RPMI7951 (cell line): ENCODE measurements at regions not wholly inside any gene's neighbourhood (a gene's known extent, or its start where the extent isn't known, plus 50 kb on each side); places are given as distances from the start of the nearest gene placed in this dataset.
A peak's percentile ranks its signal among the peaks of the same experiment; 100 is the strongest.

Experiments used
- DNase-seq: peaks from one replicate; pipeline ENCODE4 v3.0.0-alpha.2; 2012; ENCODE audit warnings: low read depth

DNA sequence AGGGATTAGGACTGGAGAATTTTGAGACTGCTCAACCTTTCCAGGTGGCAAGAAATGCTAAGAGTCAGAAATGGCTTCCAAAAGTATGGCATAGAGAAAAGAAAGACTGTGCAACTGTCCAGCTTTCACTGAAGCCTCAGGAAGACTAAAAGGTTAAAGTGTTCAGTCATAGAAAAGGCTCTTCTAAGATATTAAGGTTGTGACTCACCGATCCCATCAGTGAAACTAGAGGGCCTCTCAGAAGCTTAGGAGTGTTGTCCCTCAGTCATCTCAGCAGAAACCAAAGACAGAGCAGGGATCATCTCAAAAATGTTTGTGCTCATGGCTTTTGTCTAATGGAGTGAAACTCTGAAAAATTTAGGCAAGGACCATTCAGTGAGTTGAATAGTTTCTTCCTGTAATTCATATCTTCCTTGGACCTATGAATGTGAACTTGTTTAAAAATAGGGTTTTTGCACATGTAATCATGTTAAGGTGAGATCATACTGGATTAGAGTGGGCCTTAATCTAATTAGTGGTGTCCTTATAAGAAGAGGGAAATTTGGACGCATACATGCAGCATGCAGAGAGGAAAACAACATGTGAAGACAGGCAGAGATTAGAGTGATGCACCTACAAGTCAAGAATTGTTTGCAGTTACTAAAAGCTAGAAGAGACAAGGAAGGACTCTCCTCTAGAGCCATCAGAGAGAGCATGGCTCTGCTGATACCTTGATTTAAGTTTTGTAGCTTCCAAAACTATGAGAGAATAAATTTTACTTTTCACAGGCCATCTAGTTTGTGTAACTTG lies 71.3 kb downstream of the RPE65 start:
- peak; percentile 70 for DNase-seq

DNA sequence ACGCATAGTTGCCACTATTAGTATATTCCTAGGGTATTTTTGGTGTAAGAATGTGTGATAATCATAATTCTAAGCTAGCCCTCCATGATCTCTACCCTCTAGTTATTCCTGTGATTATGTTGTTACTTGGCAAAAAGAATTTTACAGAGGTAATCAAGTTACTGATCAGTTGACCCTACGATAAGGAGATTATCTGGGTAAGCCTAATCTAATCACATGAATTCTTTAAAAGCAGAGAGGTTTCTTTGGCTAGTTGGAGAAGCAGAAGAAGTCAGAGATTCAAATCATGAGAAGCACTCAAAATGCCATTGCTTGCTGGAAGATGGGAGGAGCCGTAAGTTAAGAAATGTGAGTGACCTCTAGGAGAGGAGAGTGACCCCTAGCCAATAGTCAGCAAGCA lies 72.7 kb downstream of the RPE65 start:
- DNase-seq = no peak

DNA sequence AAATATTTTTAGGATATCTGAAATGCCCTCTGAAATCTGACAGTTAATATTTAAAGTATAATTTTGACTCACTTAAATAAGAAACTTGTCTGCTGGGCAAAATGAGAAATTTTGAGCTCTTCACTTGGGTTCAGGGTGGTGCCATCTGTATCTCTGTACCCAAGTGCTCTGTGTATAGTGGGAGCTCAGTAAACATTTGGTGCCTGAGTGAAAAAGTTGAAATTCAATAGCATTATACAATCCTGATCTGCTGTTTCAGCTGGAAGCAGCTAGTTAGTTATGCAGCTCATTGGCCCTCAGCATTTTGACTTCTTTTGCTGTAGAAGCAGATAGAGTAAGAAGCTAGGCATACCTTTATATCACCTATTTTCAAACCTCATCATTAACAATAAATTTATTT lies 73.3 kb downstream of the RPE65 start:
- DNase-seq = no peak

DNA sequence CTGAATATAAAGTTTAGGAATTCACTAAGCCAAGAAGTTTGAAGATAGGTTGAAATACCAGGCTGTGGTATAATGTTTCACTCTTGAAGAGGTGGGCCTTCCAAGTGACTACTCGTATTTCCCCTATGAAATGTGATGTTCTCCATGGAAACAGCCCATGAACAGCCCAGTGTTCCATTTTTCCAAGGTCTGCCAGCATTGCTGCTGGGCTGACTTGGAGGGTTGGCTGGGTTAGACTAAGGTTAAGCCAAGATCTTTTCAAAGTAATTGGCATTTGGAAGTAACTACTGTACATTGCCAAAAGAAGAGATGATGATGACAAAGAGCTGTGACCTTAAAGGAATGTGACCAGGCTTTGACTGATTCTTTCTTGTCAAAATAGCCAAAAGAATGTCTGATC lies 73.8 kb downstream of the RPE65 start:
- DNase-seq = peak; percentile 39

DNA sequence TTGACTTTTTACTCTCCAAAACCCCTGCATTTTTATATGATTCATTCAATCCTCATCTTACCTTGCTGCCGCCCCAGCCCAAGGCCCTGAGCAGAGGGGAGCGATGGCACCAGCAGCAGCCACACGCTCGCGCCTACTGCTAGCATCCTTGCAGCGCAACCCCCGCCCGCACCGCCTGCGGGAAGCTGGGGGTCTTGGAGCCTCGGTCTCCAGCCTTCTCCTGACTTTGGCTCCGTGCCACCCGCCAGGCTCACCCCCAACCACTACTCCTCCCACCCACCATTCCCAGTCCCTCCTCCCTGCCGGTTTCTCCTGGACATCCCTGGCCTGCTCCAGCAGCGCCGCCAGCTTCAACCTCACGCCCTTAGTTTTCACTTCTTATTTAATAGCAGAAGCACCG lies 76.6 kb downstream of the RPE65 start:
- DNase-seq = no peak

DNA sequence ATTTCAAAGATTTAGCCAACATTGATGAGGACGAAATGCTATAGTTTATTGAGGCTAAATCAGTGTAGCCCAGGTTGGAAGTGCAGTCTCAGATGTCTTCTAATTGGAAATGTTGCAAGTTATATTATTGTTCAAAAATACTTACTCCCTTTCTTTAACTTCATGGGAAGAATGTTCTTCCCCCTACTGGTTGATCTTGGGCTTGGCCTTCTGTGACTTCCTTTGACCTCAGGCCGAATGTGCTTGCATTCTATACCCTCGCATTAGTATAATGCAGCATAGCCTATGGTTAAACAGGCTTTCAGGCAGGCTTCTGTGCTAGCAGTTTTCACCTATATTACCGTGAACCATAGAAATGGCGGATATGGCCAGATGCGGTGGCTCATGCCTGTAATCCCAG lies 77.3 kb downstream of the RPE65 start:
- DNase-seq = no peak

DNA sequence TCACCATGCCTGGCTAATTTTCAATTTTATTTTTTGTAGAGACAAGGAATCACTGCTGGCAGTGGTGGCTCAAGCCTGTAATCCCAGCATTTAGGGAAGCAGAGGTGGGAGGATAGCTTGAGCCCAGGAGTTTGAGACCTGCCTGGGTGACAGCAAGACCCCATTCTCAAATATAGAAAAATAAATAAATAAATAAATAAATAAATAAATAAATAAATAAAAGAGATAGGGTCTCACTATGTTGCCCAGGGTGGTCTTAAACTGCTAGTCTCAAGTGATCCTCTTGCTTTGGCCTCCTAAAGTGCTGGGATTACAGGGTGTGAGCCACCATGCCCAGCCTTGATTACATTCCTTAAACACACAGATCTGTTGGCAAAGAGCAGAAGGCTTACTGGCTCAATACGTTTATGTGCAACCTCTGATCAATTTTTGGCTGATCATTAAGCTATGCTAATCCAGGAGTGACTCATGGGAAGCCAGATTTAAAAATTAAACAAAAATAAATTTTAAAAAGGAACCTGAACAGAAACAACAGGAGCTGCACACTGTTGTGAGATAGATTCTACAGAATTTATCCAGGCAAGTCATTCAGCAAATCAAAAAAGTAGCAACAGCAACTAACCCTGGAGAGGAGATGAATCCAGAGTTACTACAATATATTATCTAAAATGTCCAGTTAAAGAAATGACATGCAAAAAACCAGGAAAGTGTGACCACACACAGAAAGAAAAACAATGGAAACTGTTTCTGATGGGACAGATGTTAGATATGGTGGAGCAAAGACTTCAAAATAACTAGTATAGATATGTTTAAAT lies 79.4 kb downstream of the RPE65 start:
- DNase-seq = no peak

DNA sequence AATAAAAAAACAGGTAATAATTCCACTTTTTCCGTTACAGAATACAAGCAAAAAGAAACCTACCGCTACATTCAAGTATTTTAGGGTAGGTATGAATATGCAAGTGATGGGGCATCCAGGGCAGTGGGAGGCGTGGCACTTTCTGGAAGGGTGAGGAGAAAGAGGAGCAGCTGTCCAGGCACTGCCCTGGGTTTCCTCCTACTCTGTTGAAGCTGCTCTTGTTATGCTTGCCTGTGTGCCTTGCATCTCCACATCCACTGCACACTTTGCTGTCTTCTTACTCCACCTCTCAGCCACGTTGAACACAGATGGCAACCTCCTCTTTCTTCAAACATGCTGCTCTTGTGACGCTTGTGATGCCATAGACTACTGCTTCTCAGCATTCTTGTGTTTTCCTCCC lies 83.2 kb downstream of the RPE65 start:
- no peak for DNase-seq

DNA sequence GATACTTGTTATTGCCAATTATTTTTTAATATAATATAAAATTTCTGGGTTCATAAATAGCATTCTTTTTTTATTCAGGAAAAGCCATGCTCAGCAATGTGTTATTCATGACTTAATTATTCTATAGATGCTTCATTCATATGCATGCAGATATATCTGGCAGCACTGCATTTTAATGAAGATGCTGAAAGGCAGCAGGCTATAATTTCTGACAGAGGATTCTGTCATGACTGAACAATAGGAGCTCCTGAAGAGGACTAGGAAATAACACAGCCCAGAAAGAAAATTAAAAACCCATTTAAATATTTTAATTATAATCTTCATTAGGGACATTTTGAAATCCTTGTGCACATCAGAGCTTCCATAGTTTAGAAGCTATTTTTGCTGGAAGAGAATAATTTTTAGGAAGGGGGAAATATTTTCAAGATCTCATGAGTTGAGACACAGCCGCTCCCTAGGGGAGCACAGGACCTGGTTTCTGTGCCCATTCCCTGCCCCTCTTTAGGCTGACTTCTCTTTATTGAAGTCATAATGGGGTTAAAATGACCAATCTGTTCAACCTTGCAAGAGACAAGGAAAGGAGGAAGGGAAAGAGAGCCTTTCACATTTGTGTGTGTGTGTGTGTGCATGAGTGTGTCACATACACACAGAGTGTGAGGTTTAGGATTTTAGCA lies 83.9 kb downstream of the RPE65 start:
- no peak for DNase-seq

DNA sequence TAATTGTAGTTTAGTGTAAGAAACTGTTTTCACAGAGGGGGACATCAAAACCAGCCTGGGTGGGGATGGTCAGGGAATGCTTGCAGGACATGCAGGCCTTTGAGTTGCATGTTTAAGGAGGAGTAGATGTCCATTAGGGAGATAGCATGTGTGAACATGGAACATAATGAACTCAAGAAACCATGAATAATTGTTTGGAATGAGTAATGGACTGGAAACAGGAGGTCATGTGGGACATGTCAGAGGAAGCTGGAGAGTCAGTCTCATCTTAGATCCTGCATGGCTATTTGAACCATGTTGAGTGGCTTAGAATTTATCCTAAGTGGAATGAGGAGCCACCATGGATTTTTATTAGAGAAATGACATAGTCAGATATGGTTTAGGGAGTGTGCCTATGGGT lies 86.4 kb downstream of the RPE65 start:
- DNase-seq = peak; percentile 48

DNA sequence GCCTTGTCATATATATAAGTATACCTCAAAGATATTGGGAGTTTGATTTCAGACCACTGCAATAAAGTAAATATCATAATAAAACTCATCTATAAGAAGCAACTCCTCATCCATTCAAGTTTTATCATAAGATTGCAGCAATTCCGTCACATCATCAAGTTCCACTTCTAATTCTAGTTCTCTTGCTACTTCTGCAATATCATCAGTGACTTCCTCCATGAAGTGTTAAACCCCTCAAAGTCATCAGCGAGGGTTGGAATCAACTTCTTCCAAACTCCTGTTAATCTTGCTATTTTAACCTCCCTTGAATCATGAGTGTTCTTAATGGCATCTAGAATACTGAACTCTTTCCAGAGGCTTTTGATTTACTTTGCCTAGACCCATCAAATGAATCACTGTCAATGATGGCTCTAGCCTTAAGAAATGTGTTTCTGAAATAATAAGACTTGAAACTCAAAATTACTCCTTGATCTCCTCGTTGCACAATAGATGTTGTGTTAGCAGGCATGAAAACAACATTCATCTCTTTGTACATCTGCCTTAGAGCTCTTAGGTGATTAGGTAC lies 88.3 kb downstream of the RPE65 start:
- DNase-seq = no peak

DNA sequence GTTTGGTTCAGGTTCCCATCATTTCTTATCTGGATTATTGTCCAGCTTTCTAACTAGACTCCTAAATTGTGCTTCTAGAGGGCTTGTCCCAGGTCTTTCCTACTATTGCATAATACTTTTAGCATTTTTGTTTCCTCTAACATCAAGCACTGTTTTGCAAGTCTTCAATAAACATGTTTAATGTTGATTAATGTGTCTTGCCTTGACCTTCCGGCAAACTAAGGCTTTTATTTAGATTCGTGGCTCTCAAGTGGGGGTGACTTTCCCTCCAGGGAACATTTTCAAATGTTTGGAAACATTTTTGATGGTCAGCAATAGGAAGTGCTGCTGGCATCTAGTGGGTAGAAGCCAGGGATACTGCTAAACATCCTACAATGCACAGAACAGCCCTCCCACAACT lies 90.7 kb downstream of the RPE65 start:
- DNase-seq = peak; percentile 58

DNA sequence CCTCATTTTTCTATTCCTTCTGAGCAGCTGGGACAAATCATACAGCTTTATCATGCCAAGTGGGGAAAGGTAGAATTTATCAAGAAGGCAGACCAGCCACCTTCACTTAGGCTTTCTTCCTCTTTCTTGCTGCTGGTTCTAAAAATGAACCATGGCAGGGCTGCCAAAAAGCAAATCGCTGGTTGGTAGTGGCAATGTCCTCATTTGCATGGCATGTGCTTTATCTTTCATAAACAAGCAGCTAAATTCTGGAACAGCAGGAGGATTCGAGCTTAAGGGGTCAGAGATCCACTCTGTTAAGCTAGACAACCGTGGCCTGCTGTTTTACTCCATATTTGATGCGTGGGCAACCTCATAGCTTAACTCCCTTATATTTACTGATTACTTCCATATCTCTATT lies 91.3 kb downstream of the RPE65 start:
- DNase-seq = no peak

DNA sequence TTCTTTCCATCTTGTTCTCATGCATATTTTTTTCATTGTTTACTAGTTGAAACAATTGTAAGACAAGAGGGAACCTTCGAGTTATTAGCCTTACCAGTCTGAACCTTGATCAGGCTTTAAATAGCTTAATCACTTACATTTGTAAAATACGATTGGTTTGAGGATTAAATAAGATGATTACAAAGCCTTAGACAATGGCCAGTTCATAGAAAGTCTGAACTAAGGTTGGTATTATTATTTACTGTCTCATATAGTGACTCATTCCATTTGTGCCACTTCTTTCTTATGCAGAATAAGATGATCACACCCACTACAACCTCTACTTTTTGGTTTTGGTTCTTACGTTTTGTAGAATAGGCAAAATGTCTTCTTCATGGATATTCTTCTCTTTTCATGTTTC lies 94.1 kb downstream of the RPE65 start:
- DNase-seq = no peak

DNA sequence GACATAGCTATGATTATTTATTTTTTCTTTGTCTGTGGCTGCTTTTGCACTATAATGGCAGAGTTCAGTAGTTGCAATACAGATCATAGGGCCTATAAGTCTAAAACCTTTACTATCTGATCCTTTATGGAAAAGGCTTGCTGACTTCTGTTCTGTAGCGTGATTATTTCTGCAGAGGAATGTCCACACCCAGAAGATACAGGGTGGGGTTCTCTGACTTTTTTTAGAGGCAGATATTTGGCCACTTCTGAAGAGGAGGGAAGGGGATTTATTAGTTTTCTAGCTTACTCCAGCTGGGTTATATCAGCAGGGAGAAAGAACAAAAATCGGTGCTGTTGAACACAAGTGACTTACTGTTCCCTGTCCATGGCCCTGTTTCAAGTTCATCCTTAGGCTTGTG lies 97.6 kb downstream of the RPE65 start:
- DNase-seq = no peak

DNA sequence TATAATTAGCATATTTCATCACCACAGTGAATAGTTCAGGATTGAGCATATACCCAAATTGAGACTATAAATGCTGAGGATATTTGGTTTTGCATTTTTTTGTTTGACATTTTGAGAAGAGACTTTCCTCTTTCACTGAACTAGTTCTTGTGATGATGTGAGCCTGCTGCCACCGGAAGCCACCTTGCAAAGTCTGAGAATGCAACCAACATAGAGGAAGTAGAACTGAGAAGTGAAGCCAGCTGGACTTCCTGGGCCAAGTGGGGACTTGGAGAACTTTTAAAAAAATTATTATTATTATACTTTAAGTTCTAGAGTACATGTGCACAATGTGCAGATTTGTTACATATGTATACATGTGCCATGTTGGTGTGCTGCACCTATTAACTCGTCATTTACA lies 102.3 kb downstream of the RPE65 start:
- DNase-seq = no peak

DNA sequence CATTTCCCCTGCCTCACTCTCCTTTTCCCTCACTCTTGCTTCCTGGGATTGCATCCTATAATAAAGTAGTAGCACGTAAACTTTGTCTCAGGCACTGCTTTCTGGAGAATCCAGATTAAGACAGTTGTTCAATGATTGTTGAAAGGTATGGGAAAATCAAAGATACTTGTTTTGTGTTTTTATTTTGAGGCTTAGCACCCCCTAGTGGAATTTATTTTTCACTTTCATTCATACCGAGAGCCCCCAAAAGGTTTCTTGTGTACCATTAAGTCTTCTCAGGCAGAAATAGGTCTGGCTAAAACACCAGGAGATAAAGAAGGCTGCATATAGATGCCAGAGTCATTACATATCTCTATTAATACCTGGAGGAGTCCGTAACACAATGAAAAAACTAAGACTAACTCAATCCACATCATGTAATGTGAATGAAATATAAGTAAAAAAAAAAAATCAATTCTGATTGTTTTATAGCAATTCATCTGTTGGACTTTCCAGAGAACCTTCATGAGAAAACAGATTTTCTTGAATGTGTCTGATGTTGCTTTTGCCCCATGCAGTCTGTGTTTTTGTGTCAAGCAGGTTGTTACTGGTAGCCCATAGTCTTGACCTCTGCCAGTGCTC lies 103.5 kb downstream of the RPE65 start:
- peak; percentile 52 for DNase-seq

DNA sequence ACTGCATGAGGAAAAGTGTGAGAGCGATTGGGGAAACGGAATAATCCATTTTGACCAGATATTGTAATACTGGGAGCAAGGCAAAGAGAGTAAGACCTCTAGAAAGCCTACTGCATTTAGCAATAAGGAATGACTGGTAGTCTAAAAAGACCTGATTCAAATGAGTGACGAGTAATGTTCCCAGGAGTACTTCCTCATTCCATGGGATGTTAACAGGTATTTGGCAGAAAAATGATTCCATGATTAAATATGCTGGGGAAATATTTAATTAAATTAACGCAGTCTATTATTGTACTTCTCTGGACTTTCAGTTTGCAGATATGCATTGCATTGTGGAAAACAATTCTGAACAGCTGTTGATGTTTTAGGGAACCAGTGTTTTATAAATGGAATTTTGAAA lies 105.5 kb downstream of the RPE65 start:
- DNase-seq = no peak

DNA sequence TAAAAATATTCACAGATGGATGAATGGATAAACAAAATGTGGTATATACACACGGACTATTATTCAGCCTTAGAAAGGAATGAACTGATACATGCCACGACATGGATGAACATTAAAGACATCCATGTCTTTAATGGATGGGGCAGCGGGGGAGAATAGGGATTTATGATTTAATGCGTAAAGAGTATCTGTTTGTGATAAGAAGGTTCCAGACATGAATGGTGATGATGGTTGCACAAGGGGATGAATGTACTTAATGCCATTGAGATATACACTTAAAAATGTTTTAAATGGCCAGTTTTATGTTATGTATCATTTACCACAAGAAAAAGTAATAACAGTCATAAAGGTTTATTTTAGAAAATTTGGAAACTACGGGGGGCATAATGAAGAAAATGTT lies 108.6 kb upstream of the WLS start:
- no peak for DNase-seq

DNA sequence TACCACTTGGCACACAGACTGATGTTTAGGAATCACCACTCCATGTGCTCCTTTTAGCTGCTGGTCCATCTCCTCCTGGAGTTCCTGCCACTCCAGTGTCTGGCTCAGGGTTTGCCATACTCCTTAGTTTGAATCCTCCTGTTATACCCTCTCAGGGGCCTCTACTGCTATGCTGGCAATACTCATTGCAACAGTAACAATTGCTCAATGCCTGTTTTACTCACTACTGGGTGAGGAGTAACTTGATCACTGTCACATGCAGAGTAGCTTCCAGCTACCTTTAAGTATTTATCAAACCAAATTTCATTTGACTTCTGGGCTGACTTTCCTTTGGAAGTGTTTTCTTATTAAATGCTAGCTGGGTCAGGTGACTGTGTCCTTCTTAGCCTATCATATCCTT lies 107.2 kb upstream of the WLS start:
- peak; percentile 31 for DNase-seq

DNA sequence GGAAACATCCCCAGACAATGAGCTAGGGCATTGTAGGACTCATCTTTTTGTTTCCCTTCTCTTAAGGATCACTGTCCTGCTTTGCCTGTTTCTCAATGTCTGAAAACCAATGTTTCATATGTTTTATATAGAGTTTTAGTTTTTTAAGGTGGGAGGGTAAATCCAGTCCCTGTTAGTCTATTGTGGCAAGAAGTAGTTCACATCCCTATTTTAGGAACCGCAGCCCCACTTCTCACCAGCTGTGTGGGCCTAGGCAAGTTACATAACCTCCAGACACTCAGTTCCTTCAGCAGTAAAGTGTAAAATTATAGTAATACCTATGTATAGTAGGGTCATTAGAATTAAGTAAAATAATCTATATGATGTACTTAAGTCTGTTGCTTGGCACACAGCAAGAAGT lies 105.8 kb upstream of the WLS start:
- no peak for DNase-seq

DNA sequence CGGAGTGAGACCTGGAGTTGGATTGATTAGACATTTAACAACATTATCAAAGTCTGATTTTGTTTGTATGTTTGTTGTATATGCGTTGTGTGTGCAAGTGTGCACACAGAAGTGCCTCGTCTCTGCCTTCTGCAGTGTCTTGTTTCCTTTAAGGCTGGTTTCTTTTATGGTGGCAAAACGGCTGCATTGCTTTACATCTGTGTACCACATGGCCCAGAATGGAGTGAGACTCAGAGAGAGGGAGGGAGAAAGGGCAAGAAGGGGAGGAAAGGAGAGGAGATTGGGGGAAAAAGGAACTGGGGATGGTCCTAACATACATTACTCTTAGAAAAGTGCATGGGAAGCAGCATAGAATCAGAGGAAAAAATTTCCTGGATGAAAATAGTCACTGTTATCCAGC lies 99.7 kb upstream of the WLS start:
- peak; percentile 67 for DNase-seq
